Coronary artery (tissue), 2 donors: ENCODE measurements at regions not wholly inside any gene's neighbourhood (a gene's known extent, or its start where the extent isn't known, plus 50 kb on each side); places are given as distances from the start of the nearest gene placed in this dataset.

Experiments used
- DNase-seq: peaks from one replicate; pipeline ENCODE4 v3.0.0-alpha.2; 2017; ENCODE audit warnings: low spot score
- H3K27ac ChIP-seq, 2 donors: fragments of 200-600 bp; sonication (generic); one replicate each; pipeline ENCODE4 v1.5.1; 2016 to 2019
- H3K4me3 ChIP-seq: fragments of 200-600 bp; sonication (generic); 2 replicates; pipeline ENCODE4 v1.5.1; 2016; ENCODE audit warnings: mild to moderate bottlenecking, moderate library complexity
- TF ChIP-seq, protein P1 (sequence below): fragments of 200-600 bp; sonication (generic); IDR thresholded peaks from one replicate; pipeline ENCODE4 v1.5.1; 2019; ENCODE audit warnings: antibody characterized with exemption

DNA sequence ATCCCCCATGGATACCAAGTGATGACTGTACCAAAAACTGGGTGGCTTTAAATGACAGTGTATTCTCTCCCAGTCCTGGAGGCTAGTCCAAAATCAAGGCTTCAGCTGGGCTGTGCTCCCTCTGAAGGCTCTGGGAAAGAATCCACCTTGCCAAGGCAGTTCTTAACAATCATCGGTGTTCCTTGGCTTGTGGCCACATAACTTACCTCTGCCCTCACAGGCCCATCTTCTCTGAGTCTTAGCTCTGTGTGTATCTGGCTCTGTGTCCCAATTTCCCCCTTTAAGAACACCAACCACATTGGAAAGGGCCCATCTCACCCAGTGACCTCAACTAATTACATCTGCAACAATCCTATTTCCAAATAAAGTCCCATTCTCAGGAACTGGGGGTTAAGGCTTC is 503.0 kb upstream of the PROK2 start:
- no peak for DNase-seq
- H3K4me3 ChIP-seq = no peak overlapping the region
- TF ChIP-seq, protein P1, sequence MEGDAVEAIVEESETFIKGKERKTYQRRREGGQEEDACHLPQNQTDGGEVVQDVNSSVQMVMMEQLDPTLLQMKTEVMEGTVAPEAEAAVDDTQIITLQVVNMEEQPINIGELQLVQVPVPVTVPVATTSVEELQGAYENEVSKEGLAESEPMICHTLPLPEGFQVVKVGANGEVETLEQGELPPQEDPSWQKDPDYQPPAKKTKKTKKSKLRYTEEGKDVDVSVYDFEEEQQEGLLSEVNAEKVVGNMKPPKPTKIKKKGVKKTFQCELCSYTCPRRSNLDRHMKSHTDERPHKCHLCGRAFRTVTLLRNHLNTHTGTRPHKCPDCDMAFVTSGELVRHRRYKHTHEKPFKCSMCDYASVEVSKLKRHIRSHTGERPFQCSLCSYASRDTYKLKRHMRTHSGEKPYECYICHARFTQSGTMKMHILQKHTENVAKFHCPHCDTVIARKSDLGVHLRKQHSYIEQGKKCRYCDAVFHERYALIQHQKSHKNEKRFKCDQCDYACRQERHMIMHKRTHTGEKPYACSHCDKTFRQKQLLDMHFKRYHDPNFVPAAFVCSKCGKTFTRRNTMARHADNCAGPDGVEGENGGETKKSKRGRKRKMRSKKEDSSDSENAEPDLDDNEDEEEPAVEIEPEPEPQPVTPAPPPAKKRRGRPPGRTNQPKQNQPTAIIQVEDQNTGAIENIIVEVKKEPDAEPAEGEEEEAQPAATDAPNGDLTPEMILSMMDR = no peak
- no peak overlapping the region for H3K27ac ChIP-seq

DNA sequence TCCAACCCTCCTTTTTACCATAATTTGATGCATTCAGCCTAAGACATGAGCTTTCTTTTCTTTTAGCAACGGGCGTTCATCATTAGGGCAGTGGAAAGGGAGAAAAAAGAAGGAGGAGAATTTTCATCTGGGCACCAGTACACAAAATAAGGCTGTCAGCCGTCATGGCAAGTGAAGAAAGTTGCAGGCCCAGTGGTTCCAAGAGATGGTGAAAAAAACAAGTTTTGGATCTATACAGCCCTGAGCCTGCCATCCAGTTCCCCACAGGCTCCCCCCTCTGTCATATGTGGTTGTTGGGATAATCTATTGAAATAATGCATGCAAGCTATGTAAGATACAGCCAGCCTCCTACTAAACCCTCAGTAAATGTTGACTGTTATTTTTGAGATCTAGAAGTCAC is 500.6 kb upstream of the PROK2 start:
- DNase-seq = no peak
- H3K4me3 ChIP-seq = no peak overlapping the region
- TF ChIP-seq, protein P1 = no peak
- no peak overlapping the region for H3K27ac ChIP-seq

DNA sequence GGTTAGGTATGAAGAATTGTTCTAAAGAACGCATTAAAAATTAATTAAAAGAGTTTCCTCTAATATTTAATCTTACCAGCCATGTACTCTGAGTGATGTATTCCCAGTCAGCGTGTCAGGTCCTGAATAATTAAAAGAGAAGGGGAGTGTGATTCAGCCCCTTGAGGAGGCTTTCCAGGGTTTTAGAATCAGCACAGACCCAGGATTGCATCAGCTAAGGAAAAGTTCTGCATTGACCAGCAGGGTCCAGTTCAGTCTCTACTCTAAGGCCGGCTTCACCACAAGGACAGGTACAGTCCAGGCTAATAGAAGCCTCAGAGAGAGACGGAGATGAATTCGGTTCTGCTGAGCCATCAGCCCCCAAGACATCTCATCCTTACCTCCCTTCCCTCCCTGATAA is 499.5 kb upstream of the PROK2 start:
- DNase-seq = no peak
- TF ChIP-seq, protein P1 = no peak
- Histone ChIP-seq H3K27ac (no peak overlapping the region), H3K4me3 (no peak overlapping the region)

DNA sequence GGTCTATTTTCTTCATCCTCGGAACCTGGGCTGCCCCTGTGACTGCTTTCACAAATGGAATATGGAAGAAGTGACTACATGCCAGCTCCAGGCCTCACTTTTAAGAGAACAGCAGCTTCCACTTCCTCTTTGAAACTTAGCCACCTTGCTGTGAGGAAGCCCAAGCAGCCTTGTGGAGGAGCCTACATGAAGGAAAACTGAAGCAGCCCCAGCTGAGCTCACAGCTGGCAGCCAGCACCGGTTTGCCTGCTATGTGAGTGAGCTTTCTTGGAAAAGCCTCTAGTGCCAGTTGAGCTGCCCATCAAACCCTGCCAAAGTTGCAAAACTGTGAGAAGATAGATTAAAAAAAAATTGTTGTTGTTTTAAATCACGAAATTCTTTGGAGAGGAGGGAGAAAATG is 498.0 kb upstream of the PROK2 start:
- TF ChIP-seq, protein P1 = no peak
- no peak overlapping the region for H3K27ac ChIP-seq
- DNase-seq = no peak
- H3K4me3 ChIP-seq = no peak overlapping the region

DNA sequence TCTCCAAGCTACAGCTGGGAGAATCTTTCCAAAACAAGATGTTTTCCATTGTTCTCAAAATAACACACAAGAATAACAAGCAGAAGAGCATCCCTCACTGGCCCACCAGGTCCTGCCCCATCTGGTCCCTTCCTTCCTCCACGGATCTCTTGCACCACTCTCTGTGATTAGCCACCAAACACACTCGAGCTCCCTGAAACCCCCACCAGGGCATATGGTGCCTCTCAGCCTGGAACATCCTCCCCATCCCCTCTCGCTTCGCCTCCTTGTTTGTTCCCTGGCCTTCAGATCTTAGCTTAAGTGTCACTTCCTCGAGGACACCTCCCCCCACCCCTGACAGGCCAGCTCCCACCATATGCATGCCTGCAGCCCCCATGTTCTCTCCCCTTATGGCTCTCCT is 496.6 kb upstream of the PROK2 start:
- TF ChIP-seq, protein P1 = no peak
- DNase-seq = no peak
- H3K4me3 ChIP-seq = no peak overlapping the region
- H3K27ac ChIP-seq = no peak overlapping the region

DNA sequence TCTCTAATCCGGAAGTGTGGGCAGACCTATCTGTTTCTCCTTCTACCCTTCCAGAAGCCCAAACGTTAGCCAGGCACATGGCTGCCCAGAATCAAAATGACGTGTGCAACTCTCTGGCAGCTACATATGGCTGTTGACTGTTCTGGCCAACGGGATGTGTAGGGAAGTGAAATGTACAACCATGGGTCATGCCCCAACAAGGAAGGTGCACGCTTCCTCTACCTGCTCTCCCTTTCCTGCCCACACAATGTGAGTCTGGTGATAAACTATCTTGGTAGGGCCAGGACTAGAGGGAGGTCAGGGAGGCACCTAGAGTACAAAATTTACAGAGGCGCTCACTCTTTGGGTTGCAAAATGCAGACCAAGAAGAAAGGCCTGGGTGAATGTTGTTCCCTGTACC is 495.9 kb upstream of the PROK2 start:
- TF ChIP-seq, protein P1 = no peak
- Histone ChIP-seq H3K4me3 (no peak overlapping the region), H3K27ac (no peak overlapping the region)
- DNase-seq = no peak

DNA sequence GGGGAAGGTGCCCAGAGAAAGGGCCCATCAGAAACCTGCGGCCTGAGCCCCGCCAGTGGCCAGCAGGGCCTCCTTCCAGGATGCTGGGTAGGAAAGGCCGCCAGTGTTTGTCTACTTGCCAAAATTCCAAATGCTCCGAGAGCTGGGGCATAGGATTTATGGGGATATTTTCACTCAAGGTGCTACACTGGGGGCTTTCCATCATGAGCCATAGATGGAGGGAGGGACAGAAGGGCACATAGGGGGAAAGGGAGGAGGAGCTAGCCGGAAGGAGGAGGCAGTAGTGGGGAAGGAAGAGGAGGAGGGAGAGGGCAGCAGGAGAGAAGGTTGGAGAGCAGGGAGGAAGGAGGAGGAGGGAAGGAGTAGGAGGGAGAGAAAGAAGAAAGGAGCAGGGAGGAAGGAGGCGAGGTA is 494.7 kb upstream of the PROK2 start:
- no peak overlapping the region for H3K27ac ChIP-seq
- TF ChIP-seq, protein P1 = no peak
- no peak overlapping the region for H3K4me3 ChIP-seq
- no peak for DNase-seq
